ENCODE measurements at regions not wholly inside any gene's neighbourhood (a gene's known extent, or its start where the extent isn't known, plus 50 kb on each side); places are given as distances from the start of the nearest gene placed in this dataset.

DNA sequence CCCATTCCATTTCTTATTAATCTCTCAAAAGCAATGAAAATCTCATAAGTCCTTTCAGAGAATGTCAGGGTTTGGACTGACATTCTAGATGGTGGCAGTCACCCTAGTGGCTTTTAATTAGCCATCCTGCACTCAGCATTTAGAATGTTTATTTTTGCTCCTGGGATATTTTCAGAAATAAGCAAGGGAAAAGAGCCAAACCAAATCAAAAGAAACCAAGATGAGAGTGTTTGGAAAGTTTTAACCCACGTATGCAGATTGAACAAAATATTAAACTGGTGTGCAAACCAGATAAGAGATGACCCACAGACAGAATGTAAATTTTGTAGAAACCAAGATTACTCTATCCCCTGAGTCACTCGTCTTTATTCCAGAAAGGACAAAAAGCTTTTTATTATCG, 275.8 kb downstream of the SQOR start:
- TF ChIP-seq, protein P1, sequence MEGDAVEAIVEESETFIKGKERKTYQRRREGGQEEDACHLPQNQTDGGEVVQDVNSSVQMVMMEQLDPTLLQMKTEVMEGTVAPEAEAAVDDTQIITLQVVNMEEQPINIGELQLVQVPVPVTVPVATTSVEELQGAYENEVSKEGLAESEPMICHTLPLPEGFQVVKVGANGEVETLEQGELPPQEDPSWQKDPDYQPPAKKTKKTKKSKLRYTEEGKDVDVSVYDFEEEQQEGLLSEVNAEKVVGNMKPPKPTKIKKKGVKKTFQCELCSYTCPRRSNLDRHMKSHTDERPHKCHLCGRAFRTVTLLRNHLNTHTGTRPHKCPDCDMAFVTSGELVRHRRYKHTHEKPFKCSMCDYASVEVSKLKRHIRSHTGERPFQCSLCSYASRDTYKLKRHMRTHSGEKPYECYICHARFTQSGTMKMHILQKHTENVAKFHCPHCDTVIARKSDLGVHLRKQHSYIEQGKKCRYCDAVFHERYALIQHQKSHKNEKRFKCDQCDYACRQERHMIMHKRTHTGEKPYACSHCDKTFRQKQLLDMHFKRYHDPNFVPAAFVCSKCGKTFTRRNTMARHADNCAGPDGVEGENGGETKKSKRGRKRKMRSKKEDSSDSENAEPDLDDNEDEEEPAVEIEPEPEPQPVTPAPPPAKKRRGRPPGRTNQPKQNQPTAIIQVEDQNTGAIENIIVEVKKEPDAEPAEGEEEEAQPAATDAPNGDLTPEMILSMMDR (IDR thresholded peaks at IDR 0.05; ENCODE audit: low read depth, low read length): no peak
- no peak for DNase-seq (ENCODE audit: extremely low read depth, low read depth)

DNA sequence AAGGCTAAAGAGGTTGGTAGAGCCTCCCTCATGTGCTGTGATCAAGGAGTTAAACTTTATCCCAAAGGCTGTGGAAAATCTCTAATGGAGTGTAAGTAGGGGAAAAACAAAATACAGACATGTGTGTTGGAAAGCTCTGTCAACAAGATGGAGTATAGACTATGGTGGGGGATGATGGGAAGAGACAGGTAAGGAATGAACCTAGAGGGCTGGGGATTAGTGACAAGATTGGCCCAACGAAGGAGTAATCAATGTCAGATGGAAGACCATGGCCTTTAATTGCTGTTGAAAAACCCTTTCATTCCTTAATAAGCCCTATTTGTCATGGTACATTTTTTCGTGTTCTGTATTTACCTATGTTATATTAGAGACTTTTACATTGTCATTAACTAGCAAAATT, 278.6 kb downstream of the SQOR start:
- DNase-seq (ENCODE audit: extremely low read depth, low read depth): no peak
- TF ChIP-seq, protein P1 (IDR thresholded peaks at IDR 0.05; ENCODE audit: low read depth, low read length): no peak

GRCh38 chr15:45914425-45914824, 279.6 kb downstream of the SQOR start:
- TF ChIP-seq, protein P1 (IDR thresholded peaks at IDR 0.05; ENCODE audit: low read depth, low read length): no peak
- DNase-seq (ENCODE audit: extremely low read depth, low read depth): no peak

DNA sequence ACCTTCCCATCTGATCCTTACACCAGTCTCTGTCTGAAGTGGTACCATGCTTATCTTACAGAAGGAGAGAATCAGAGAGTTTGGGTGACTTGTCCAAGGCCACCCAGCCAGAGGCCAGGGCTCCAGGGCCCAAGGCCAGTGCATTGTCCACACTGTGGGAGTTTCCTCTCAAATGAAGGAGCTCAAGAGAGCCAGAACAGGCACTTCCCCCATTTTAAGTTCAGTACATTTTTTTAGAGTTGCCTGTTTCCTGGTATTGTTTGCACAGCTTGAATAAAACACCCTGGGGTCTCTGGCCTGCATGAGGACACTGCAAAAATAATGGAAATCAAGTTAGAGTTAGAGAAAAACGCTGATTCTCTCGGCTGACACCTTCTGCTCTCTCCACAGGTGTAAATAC, 284.0 kb downstream of the SQOR start:
- TF ChIP-seq, protein P1 (IDR thresholded peaks at IDR 0.05; ENCODE audit: low read depth, low read length): no peak
- no peak for DNase-seq (ENCODE audit: extremely low read depth, low read depth)

DNA sequence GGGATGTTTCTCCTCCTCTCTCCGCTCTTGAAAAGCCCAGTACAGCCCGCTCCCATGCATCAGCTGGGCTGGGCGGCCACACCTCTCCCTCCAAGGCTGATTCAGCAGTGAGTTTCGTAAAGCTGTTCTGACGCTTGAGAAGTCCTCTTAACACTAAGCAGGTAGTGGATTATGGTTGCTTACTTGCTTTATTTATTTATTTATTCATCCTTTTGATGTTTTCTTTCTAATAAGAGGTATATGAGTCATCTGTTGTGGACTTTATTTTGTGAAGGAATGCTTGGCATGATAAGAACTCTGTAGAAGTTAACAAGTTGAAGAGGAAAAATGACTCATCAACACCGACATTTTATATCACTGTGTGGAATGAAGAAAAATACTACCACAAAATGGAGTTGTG, 285.0 kb downstream of the SQOR start:
- DNase-seq (ENCODE audit: extremely low read depth, low read depth): no peak
- TF ChIP-seq, protein P1 (IDR thresholded peaks at IDR 0.05; ENCODE audit: low read depth, low read length): no peak

DNA sequence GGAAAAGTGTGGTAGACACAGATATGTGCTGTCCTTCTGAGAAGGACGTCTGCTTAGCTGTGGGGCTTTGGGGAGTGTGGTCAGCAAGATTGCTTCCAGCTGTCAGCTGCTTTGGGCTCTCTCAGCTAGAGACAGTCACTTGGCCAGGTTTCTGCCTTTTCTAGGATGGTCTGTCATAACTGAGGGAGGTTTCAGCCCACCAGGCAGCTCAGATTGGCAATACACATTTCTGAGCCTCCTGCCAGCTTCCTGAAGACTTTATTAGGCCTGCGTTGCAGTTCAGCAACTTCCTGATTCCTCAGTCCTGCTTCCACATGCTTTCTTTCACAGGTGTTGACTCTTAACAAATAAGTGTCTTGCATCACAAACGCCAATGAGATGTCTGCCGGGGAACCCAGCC, 286.5 kb downstream of the SQOR start:
- TF ChIP-seq, protein P1 (IDR thresholded peaks at IDR 0.05; ENCODE audit: low read depth, low read length): no peak
- no peak for DNase-seq (ENCODE audit: extremely low read depth, low read depth)

DNA sequence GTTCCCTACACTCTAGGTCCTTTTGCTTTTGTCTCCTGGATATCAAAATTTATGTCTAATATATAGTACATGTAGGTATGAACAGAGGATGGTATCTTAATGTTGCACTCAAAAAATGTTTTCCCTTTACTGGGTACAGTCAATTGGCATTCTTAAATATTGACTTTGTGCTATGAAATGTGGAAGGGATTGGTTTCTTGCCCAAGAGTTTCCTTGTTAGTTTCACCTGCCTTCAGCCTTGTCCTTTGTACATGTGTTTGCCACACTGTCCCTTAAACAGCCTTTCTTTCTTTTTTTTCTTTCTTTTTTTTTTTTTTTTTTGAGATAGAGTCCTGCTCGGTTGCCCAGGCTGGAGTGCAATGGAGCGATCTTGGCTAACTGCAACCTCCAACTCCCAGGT, 287.1 kb downstream of the SQOR start:
- no peak for DNase-seq (ENCODE audit: extremely low read depth, low read depth)
- TF ChIP-seq, protein P1 (IDR thresholded peaks at IDR 0.05; ENCODE audit: low read depth, low read length): no peak

Data from AG09319 (cell line).